GM12864 (cell line): ENCODE measurements at regions not wholly inside any gene's neighbourhood (a gene's known extent, or its start where the extent isn't known, plus 50 kb on each side); places are given as distances from the start of the nearest gene placed in this dataset.

Experiments used
- DNase-seq: peaks from one replicate; pipeline ENCODE4 v3.0.0-alpha.2; 2011; ENCODE audit warnings: low read depth
- H3K4me3 ChIP-seq: 2 replicates; pipeline ENCODE4 v1.5.1; 2011; ENCODE audit warnings: mild to moderate bottlenecking, low read depth, low read length, control low read depth
- CTCF ChIP-seq: IDR thresholded peaks from 2 replicates; pipeline ENCODE4 v1.5.1; 2011; ENCODE audit warnings: low read depth, mild to moderate bottlenecking, moderate library complexity, low read length, control low read depth, inconsistent platforms; ENCODE audit errors: missing control alignments

- no peak for DNase-seq
- TF ChIP-seq CTCF: no peak
- H3K4me3 ChIP-seq: no peak overlapping the region
Measured at GRCh38 chr6:22682979-22683378, 113.6 kb downstream of the HDGFL1 start.

GRCh38 chr6:22690446-22690845 lies 121.1 kb downstream of the HDGFL1 start:
- no peak overlapping the region for H3K4me3 ChIP-seq

GRCh38 chr6:22694092-22694724 lies 124.8 kb downstream of the HDGFL1 start:
- H3K4me3 ChIP-seq: no peak overlapping the region
- TF ChIP-seq CTCF: no peak
- no peak for DNase-seq

More at GRCh38 chr6:22690446-22690845, 121.1 kb downstream of the HDGFL1 start:
- no peak for DNase-seq
- no peak for TF ChIP-seq CTCF

GRCh38 chr6:22696481-22696880 lies 127.1 kb downstream of the HDGFL1 start:
- no peak overlapping the region for H3K4me3 ChIP-seq
- TF ChIP-seq CTCF: no peak
- no peak for DNase-seq

GRCh38 chr6:22697306-22697705 lies 127.9 kb downstream of the HDGFL1 start:
- TF ChIP-seq CTCF: no peak

GRCh38 chr6:22699151-22699550 lies 129.8 kb downstream of the HDGFL1 start:
- TF ChIP-seq CTCF: no peak
- no peak for DNase-seq
- no peak overlapping the region for H3K4me3 ChIP-seq

More at GRCh38 chr6:22697306-22697705, 127.9 kb downstream of the HDGFL1 start:
- H3K4me3 ChIP-seq: no peak overlapping the region
- DNase-seq: no peak

GRCh38 chr6:22706651-22707050 lies 137.3 kb downstream of the HDGFL1 start:
- H3K4me3 ChIP-seq: no peak overlapping the region
- DNase-seq: no peak
- no peak for TF ChIP-seq CTCF
